Stimulated activated CD8-positive, alpha-beta memory T cell treated with anti-CD3 and anti-CD28 coated beads, Interleukin-4, amount 100 ng/mL, for 1 hour (primary cell): ENCODE measurements at regions not wholly inside any gene's neighbourhood (a gene's known extent, or its start where the extent isn't known, plus 50 kb on each side); places are given as distances from the start of the nearest gene placed in this dataset.
"Not testable (repeated sequence)": the region's sequence is repeated elsewhere in the genome, so short reads cannot be mapped to it uniquely, and the experiment has no call there.

Source experiments
- DNase-seq, 2 donors: peaks; one replicate each; pipeline ENCODE4 v3.0.0-alpha.2; 2020; ENCODE audit warnings: low read depth in 2 of 2, low spot score in 1 of 2

DNA sequence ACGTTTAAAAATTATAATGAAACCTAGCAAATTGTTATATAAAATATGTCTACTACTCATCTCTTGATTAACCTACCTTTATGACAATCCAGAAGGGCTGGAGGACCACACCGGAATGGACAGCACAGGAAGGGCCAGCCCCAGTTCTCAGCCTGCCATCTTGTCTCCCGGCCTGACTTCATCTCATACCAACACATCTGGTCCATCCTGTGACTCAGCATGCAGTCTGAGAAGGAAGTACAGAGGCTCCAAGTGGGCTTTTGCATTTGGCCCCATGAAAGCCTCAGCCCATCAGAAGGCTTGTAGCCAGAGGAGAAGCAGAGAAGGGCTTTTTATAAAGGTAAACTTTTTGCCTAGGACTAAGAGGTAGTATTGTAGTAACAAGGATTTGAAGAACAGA is 436.6 kb downstream of the MRPL39 start:
- no peak for DNase-seq

DNA sequence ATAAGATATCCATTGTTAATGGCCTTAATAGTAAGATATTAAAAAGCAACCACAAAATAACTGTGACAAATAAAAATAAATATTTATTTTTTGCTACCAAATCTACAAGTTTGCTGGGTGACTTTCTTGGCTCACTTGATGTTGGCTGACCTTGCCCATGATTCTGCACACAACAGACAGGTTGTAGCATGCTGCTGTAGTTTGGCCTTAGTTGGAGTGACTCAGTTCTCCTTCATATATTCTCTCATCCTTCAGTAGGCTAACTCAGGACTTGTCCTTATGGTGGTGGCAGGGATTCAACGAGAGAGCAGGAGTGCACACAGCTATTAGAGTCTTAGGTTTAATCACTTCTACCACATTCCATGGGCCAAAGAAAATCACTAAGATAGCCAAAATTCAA is 437.9 kb downstream of the MRPL39 start:
- no peak for DNase-seq

DNA sequence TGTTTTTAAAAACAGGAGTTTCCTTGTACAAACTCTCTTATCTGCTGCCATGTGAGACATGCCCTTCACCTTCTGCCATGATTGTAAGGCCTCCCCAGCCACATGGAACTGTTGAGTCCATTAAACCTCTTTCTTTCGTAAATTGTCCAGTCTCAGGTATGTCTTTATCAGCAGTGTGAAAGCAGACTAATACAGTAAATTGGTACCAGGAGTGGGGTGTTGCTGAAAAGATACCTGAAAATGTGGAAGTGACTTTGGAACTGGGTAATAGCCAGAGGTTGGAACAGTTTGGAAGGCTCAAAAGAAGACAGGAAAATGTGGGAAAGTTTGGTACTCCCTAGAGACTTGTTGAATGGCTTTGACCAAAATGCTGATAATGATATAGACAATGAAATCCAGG is 440.4 kb downstream of the MRPL39 start:
- DNase-seq, result not testable (repeated sequence)

DNA sequence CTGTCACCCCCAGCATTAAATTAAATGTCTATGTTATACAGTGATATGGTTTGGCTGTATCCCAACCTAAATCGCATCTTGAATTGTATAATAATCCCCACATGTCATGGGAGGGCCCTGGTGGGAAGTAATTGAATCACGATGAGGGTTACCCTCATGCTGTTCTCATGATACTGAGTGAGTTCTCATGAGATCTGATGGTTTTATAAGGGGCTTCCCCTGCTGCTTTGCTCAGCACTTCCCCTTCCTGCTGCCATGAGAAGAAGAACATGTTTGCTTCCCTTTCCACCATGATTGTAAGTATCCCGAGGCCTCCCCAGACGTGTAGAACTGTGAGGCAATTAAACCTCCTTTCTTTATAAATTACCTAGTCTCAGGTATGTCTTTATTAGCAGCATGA is 445.7 kb downstream of the MRPL39 start:
- no peak for DNase-seq

DNA sequence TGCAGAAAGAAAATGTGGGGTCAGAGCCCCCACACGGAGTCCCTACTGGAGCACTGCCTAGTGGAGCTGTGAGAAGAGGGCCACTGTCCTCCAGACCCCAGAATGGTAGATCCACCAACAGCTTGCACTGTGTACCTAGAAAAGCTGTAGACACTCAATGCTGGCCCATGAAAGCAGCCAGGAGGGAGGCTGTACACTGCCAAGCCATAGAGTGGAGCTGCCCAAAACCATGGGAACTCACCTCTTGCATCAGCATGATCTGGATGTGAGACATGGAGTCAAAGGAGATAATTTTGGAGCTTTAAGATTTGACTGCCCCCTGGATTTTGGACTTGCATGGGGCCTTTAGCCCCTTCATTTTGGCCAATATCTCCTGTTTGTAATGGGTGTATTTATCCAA is 452.3 kb downstream of the MRPL39 start:
- DNase-seq, result not testable (repeated sequence)

DNA sequence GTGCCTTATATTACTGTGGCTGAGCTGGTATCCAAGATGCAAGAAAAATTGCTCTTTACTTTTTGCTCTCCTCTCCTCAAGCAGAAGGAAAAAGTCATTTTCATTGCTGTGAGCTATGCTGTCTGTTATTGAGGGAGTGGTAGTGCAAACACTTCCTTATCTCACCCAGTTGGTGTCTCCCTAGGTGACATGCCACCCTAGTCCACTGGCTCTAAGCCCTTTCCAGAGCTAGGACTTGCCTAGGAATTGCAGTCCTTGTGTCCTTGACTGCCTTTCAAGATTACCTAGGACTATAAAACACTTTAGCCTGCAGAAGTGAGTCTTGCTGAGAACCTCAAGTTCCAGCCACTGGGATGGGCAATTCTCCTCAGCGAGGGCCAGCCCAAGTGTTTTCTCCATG is 458.3 kb downstream of the MRPL39 start:
- no peak for DNase-seq

DNA sequence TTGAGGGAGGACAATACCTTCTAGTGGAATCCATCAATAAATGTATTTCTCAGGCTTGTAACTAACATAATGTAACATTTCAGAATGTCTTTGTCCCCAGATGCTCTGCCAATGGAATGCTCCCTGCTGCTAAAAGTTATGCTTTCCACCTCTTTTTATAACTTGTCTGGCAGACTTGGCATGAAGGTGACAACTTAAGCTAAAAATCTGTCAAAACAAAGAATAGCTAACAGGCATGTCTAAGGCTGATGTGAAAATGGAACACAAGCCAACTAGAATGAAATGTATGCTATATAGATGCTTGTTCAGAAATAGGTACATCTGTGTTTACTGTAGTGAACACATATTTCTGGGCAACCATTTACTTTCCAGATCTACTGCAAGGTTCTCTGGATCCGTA is 467.9 kb downstream of the MRPL39 start:
- no peak for DNase-seq

DNA sequence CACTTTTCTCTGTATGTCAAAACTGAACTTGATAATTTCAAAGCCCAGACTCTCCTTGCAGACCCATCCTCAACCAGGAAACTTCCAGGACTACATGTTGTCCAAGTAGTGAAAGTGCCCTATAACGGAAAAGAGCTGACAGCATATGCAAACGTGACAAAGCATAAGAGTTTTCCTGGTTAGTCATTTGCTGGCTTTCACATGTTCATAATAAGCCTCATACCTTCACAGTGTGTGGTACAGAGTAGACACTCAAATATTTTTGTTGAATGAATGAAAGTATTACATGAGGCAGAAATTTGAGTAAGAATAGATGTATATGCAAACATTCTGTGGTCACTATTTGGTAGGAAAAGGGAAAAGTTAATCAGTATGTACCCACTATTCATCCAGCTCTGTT is 473.3 kb downstream of the MRPL39 start:
- DNase-seq, result no peak

DNA sequence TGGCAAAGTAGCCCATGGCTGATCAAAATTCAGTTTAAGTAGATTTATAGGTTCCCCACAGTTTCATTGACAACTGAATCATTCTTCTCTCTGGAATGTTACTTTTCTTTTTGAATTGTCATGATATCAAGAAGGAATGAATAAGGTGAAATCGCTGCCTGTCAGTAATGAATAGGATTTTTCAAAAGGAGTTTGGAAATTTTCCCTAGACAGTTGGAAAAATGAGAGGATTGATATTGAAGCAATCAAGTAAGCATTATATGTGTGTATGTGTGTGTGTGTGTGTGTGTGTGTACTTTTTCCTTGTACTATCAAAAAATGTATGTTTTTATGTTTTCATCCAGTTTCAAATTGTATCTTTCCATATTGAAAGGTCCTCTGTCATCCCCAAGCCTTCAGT is 479.5 kb downstream of the MRPL39 start:
- no peak for DNase-seq

DNA sequence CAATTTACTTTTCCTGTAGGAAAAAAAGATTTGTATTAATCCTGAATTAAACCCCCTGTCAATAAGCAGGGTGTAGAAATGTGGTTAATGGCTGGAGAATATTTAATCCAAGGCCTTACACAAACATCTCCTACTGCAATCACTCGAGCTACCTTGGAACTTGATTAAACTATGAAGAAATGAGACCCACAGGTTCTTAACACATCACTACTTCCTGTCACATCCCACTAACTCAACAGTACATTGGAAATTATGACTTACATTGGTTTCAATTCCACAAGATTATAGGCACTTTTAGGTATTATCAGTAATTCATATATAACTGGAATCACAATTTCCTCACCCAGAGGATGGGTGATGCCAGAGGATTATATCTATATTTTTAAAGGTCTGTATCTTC is 480.3 kb downstream of the MRPL39 start:
- DNase-seq, result no peak

DNA sequence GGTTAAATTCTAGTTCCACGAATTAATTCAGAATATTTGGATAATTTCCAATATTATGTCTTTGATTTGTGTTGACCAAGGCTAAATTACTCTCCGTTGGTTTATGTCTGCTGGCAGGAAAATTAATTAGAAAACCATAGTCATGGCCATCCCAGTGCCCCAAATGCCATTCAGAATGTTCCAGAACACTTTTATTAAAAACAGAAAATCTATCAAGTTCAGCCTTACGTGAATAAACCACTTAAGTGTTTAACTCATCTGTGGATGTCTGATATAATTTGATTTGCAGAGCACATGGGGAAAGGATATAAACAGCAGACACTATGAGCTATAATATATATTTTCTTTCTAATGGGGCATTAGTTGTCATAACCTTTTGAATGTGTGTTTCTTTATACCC is 480.7 kb downstream of the MRPL39 start:
- DNase-seq, result no peak

DNA sequence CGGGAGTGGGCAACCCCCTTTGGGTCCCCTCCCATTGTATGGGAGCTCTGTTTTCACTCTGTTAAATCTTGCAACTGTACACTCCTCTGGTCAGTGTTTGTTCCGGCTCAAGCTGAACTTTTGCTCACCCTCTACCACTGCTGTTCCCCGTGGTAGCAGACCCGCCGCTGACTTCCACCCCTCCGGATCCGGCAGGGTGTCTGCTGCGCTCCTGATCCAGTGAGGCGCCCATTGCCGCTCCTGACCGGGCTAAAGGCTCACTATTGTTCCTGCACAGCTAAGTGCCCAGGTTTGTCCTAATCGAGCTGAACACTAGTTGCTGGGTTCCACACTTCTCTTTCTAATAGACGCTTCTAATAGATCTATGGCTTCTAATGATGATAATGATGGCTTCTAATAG is 488.6 kb downstream of the MRPL39 start:
- DNase-seq, result no peak

DNA sequence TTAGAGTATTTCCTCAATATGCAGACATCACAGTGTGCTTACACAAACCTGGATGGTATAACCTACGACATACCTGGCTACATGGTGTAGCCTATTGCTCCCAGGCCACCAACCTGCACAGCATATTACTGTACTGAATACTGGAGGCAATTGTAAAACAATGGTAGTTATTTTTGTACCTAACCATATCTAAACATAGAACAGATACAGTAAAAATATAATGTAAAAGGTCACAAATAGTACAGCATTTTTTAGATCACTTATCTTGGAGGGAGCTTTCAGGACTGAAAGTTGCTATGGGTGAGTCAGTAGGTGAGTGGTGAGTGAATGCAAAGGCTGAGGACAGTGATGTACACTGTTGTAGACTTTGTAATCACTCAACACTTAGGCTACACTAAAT is 492.3 kb downstream of the MRPL39 start:
- no peak for DNase-seq

DNA sequence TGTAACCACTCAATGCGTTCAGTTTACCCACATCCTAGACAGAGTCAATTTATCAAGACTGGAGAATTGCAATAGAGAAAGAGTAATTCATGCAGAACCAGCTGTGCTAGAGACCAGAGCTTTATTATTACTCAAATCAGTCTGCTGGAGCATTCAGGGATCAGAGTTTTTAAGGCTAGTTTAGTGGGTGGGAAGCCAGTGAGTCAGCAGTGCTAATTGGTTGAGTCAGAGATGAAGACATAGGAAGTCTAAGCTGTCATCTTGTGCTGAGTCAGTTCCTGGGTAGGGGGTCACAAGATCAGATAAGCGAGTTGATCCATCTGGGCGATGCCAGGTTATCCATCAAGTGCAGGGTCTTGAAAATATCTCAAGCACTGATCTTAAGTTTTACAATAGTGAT is 499.6 kb downstream of the MRPL39 start:
- DNase-seq, result no peak

DNA sequence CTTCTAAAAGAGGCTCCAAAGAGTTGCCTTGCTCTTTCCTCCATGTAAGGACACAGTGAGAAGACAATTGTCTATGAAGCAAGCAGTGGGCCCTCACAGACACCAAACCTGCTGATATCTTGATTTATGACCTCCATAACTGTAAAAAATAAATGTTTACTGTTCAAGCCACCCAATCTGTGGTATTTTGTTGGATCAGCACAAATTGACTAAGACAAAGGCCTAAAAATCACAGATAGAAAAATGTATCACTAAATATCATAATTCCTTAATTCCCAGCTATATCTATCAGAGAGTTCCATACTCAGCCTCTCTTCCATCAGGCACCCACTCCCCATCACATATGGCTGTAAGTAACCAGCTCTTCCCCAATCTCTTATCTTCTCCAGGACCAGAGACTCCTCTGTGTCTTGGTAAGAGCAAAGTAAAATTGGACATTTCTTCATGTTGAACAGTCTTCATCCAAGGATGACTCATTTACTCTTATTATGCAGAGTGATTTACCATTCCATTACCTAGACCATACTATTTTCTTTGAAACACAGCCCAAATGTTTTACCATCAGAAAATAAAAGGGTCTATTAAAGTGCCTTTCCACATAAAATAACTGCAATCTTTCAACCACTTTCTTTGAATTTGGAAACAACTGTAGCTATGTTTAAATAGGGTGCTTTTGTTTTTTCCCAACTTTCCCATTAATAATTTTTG is 503.6 kb downstream of the MRPL39 start:
- DNase-seq, result no peak

DNA sequence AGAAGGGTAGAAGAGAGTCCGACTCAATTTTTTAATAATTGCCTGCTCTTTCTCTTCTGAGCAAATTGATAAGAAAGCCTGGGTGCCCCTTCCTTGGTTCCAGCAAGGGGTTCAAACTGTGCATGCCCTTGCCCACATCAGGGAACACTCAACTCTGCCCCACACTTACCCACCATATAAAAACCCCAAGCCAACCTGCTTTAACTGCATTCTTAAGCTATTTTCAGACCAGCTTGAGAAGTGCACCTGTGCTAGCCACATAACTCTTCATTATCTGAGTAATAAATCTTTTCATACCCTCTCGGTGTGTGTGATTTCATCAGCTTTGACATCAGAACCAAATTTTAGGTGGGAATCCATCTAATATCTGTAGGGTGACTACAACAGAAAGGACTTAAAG is 509.6 kb downstream of the MRPL39 start:
- DNase-seq, result no peak

DNA sequence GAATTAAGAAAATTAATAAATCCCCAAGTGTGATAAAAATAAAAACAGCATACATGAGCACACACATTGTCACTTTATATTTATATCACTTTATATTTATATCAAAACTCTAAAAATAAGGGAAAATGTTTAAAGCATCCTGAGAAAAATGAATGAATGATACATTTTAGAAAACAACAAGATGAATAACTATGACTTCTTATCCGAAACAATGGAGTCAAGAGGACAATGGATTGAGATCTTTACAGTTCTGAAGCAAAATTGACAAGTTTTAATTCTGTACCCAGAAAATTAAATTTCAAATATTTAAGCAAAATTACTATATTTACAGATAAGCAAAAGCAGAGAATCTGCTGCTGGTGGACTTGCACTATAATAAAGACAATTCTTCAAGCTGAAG is 512.6 kb downstream of the MRPL39 start:
- DNase-seq, result no peak

DNA sequence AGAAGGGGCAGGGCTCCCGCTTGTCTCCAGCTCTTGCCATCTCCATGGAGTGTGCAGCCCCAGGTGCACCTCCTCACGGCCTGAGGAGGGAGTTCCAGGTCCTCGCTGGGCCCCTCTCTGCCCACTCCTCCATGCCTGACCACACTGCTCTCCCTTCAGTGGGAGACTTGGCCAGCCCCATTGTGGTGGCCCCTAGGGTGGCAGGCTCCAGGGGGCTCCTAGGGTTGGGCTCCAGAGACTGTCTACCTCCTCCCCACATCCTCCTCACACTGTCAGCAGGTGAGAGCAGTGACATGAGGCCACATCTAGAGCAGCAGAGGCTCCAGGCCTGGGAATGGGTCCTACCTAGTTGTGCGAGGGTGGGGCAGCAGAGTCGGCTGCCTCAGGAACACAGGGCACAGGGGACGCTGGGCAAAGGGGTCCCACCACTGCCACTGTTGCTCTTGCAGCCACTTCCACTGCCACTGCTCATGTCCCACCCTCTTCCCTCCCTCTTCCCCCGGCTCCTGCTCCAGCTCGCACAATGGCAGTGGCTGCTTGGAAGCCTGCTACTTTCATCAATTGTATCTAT is 514.8 kb downstream of the MRPL39 start:
- DNase-seq, result no peak

DNA sequence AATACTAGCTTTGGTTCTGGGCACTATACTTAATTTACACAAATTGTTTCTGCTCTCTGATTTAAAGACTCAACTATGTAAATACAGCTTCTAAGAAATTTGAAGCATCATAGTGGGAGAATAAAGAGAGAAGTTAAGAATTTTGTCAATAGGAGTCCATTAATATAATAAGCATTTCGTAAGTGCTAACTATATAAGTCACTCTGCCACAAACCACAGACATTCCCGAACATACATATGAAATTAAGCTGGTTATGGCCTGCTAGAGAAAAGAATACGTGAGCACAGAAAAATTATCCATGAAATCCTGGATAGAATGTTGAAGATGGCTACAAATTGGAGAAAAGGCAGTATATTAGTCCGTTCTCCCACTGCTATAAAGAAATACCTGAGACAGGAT is 526.2 kb downstream of the MRPL39 start:
- no peak for DNase-seq

DNA sequence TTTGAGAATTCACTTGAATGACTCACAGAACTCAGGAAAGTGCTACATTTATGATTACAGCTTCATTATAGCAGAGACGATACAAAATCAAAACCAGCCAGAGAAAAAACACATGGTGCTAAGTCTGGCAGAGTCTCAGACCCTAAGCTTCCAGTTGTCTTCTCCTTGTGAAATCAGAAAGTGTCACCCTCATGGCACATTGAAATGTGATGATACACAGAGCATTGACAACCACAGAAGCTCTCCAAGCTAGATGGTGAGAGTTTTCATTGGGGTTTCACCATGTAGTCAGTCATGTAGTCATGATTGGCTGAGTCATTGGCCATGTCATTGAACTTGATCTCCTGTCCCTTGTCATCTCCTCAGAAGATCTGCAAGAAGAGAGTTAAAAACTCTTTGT is 526.6 kb downstream of the MRPL39 start:
- no peak for DNase-seq

DNA sequence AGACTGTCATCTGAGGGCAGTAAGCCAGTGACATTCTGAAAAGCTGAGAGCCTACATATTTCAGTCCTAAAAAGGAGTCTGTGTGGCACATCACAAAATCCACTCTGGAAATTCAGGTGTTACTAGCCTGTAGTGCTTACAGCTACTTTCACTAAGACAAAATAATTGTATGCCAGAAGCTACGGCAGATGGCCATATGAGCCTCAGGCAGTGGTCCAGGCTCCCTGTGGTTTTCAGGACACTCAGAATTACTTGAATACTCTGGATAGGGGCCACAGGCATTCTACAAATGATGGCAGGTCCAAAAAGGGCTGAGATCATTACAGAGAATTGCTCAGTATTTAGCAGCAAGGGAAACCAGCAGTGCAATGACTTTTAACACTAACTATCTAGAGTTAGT is 527.1 kb downstream of the MRPL39 start:
- no peak for DNase-seq

DNA sequence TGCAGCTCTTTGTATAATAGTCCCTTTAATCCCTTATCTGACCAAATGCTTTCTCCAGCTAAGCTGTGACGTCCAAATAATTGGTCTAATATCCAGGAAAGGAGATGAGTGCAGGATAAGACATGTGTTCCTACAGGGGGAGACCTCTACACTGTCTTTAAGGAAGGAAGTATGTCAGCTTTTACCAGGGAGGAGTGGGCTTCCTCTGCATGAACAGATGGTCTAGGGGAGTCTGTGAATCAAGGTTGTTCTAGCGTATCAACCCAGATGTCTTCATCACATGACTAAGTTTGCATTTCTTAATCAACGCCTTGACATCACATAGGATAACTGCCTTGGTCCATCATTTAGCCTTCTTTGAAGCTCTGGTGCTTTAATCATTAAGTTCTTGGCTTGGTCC is 528.2 kb downstream of the MRPL39 start:
- no peak for DNase-seq

DNA sequence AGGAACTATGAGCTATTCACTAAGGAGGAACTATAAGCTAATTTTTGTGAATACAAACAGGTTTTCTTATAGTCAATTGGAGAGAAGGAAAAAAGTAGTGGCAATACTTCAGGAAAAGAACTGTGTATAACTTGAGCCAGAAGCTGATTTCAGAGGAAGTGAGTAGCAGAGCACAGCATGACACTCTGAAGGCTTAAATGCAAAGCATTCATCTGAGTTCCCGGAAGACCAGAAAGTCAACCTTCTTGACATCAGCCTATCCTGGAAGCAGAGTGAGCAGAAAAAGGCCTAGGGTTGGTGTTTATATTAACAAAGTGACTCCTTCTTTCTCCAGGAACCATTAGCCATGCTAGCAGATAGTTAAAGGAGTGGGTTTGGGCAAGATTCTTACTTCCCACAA is 545.2 kb downstream of the MRPL39 start:
- DNase-seq, result no peak
